Esophagus muscularis mucosa (tissue), 4 donors: ENCODE measurements at regions not wholly inside any gene's neighbourhood (a gene's known extent, or its start where the extent isn't known, plus 50 kb on each side); places are given as distances from the start of the nearest gene placed in this dataset.

Experiments
- DNase-seq: peaks from one replicate; pipeline ENCODE4 v3.0.0-alpha.2; 2017; ENCODE audit errors: extremely low spot score
- H3K27ac ChIP-seq, 4 donors: fragments of 200-600 bp; sonication (generic); replicated peaks in 1 of 4; 1 replicate in 3 of 4; 2 replicates in 1 of 4; pipeline ENCODE4 v1.5.1; 2016 to 2019; ENCODE audit warnings: mild to moderate bottlenecking in 1 of 4
- H3K27me3 ChIP-seq, 4 donors: fragments of 200-600 bp; sonication (generic); one replicate each; pipeline versions ENCODE4 v1.5.1 to v1.6.0; 2016 to 2019
- H3K36me3 ChIP-seq, 4 donors: fragments of 200-600 bp; sonication (generic); one replicate each; pipeline ENCODE4 v1.5.1; 2016 to 2019
- H3K4me1 ChIP-seq, 4 donors: fragments of 200-600 bp; sonication (generic); one replicate each; pipeline ENCODE4 v1.5.1; 2016 to 2019
- H3K4me3 ChIP-seq, 4 donors: fragments of 200-600 bp; sonication (generic); 1 replicate in 2 of 4; 2 replicates in 2 of 4; pipeline ENCODE4 v1.5.1; 2016 to 2019; ENCODE audit warnings: mild to moderate bottlenecking in 4 of 4, moderate library complexity in 1 of 4
- H3K9me3 ChIP-seq, 4 donors: fragments of 200-600 bp; sonication (generic); 1 replicate in 3 of 4; 2 replicates in 1 of 4; pipeline ENCODE4 v1.5.1; 2016 to 2019
- CTCF ChIP-seq, 3 experiments: fragments of 200-600 bp in 2 of 3; fragments of 450-650 bp in 1 of 3; sonication (generic) in 2 of 3; IDR thresholded peaks; one replicate each; pipeline ENCODE4 v1.5.1; 2017 to 2019; ENCODE audit warnings: antibody characterized with exemption in 3 of 3, mild to moderate bottlenecking in 2 of 3, moderate library complexity in 1 of 3
- EP300 ChIP-seq: sonication (generic); formaldehyde crosslinking; IDR thresholded peaks from one replicate; pipeline ENCODE4 v1.6.1; 2017; ENCODE audit warnings: antibody characterized with exemption
- POLR2A ChIP-seq: fragments of 450-650 bp; IDR thresholded peaks from one replicate; pipeline ENCODE4 v1.6.1; 2017; ENCODE audit warnings: antibody characterized with exemption, moderate library complexity, mild to moderate bottlenecking, low read depth
- POLR2AphosphoS5 ChIP-seq, 2 donors: sonication (generic); formaldehyde crosslinking; IDR thresholded peaks; one replicate each; pipeline ENCODE4 v1.6.1; 2017; ENCODE audit warnings: antibody characterized with exemption in 2 of 2
- WGBS: methylation state at CpG from one replicate; pipeline ENCODE4 v1.1.5; 2018; 5-methylcytosine and 5-hydroxymethylcytosine counted together
- intact Hi-C: fragments of 100-400 bp; cut with DNase I; formaldehyde crosslinking; loops from one replicate; pipeline ENCODE4 v1.15.1; 2023

GRCh38 chr6:15776458-15776980, 113.7 kb upstream of the DTNBP1 start:
- 85% methylated on average over 2 of the region's 2 CpGs for WGBS
- intact Hi-C loops = no loop called here
- H3K27ac ChIP-seq = no peak overlapping the region

GRCh38 chr6:15775741-15776140, 112.9 kb upstream of the DTNBP1 start:
- WGBS = 90% methylated on average over 5 of the region's 5 CpGs
- H3K27ac ChIP-seq = no peak overlapping the region
- H3K4me3 ChIP-seq = no peak overlapping the region
- no peaks in the 10 kb centered on the region for H3K4me1 ChIP-seq
- no peaks in the 10 kb centered on the region for H3K27me3 ChIP-seq
- no peaks in the 10 kb centered on the region for H3K9me3 ChIP-seq
- H3K36me3 ChIP-seq = no peaks in the 10 kb centered on the region
- DNase-seq = no peak
- intact Hi-C loops = no loop called here
- TF ChIP-seq POLR2A (no peak), CTCF (IDR thresholded peaks at IDR 0.05) (no peak), EP300 (no peak), POLR2AphosphoS5 (IDR thresholded peaks at IDR 0.05) (no peak)

More at GRCh38 chr6:15776458-15776980, 113.7 kb upstream of the DTNBP1 start:
- Histone ChIP-seq H3K27me3 (no peaks in the 10 kb centered on the region), H3K4me1 (no peaks in the 10 kb centered on the region), H3K9me3 (no peaks in the 10 kb centered on the region), H3K36me3 (no peaks in the 10 kb centered on the region), H3K4me3 (no peak overlapping the region)
- no peak for DNase-seq
- no peak for TF ChIP-seq POLR2A
- TF ChIP-seq EP300 = no peak
- TF ChIP-seq POLR2AphosphoS5 (IDR thresholded peaks at IDR 0.05) = no peak
- no peak for TF ChIP-seq CTCF (IDR thresholded peaks at IDR 0.05)

- no peaks in the 10 kb centered on the region for H3K36me3 ChIP-seq
- H3K9me3 ChIP-seq = no peaks in the 10 kb centered on the region
- 72% methylated on average over 2 of the region's 2 CpGs for WGBS
- no peak overlapping the region for H3K27ac ChIP-seq
- TF ChIP-seq CTCF (IDR thresholded peaks at IDR 0.05) (no peak), POLR2AphosphoS5 (IDR thresholded peaks at IDR 0.05) (no peak), EP300 (no peak), POLR2A (no peak)
- DNase-seq = no peak
- H3K4me3 ChIP-seq = no peak overlapping the region
- intact Hi-C loops = no loop called here
- H3K4me1 ChIP-seq = no peaks in the 10 kb centered on the region
- H3K27me3 ChIP-seq = no peaks in the 10 kb centered on the region
These were observed 112.3 kb upstream of the DTNBP1 start for GRCh38 chr6:15775076-15775634.

GRCh38 chr6:15773806-15774410, 111.1 kb upstream of the DTNBP1 start:
- TF ChIP-seq POLR2A = no peak
- no peak for TF ChIP-seq EP300
- no peak for TF ChIP-seq CTCF (IDR thresholded peaks at IDR 0.05)
- no peak for DNase-seq
- no peaks in the 10 kb centered on the region for H3K27me3 ChIP-seq
- no peak overlapping the region for H3K27ac ChIP-seq
- H3K9me3 ChIP-seq = no peaks in the 10 kb centered on the region
- intact Hi-C loops = no loop called here
- no peaks in the 10 kb centered on the region for H3K36me3 ChIP-seq
- 83% methylated on average over 3 of the region's 3 CpGs for WGBS
- H3K4me1 ChIP-seq = no peaks in the 10 kb centered on the region
- H3K4me3 ChIP-seq = no peak overlapping the region
